Spleen (tissue), 7 donors: ENCODE measurements at regions not wholly inside any gene's neighbourhood (a gene's known extent, or its start where the extent isn't known, plus 50 kb on each side); places are given as distances from the start of the nearest gene placed in this dataset.

ENCODE experiments used
- POLR2A ChIP-seq, 3 donors: fragments of 450-650 bp; IDR thresholded peaks; one replicate each; pipeline ENCODE4 v1.5.1; 2017; ENCODE audit warnings: antibody characterized with exemption in 3 of 3, mild to moderate bottlenecking in 1 of 3
- POLR2AphosphoS5 ChIP-seq, 3 donors: sonication (generic); formaldehyde crosslinking; IDR thresholded peaks; one replicate each; pipeline ENCODE4 v1.5.1; 2017; ENCODE audit warnings: antibody characterized with exemption in 3 of 3
- TF ChIP-seq, protein P1 (sequence below), 11 experiments: fragments of 200-600 bp in 7 of 11; fragments of 450-650 bp in 4 of 11; sonication (generic) in 4 of 11; IDR thresholded peaks in 8 of 11; conservative IDR thresholded peaks in 3 of 11; 1 replicate in 7 of 11; 2 replicates in 4 of 11; pipeline versions ENCODE4 v1.4.0 to v1.8.0; 2016 to 2021; ENCODE audit warnings: antibody characterized with exemption in 11 of 11, inconsistent platforms in 4 of 11, mild to moderate bottlenecking in 1 of 11
- donor health status: DM: no; HTN: no; CAD: no; lungs with moderate emphysema.
- donor health status: DM: no; HTN: no; CAD: no.
- donor health status: DM: no; HTN: no; CAD: no.

DNA sequence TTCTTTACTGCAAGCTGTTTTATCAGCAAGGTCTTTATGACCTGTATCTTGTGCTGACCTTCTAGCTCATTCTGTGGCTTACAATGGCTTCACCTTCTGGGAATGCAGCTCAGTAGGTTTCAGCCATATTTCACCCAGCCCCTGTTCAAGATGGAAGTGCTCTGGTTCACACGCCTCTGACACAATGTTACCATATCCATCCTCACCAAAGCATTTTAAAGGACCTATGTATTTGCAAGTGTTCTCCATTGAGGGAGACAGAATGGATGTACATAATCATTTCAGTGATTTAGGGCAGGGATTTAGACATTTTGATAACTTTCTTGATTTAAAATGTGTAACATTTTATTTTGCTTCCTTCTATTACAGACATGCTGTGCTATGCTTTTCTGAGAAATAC, 182.3 kb upstream of the FN1 start:
- TF ChIP-seq, protein P1, sequence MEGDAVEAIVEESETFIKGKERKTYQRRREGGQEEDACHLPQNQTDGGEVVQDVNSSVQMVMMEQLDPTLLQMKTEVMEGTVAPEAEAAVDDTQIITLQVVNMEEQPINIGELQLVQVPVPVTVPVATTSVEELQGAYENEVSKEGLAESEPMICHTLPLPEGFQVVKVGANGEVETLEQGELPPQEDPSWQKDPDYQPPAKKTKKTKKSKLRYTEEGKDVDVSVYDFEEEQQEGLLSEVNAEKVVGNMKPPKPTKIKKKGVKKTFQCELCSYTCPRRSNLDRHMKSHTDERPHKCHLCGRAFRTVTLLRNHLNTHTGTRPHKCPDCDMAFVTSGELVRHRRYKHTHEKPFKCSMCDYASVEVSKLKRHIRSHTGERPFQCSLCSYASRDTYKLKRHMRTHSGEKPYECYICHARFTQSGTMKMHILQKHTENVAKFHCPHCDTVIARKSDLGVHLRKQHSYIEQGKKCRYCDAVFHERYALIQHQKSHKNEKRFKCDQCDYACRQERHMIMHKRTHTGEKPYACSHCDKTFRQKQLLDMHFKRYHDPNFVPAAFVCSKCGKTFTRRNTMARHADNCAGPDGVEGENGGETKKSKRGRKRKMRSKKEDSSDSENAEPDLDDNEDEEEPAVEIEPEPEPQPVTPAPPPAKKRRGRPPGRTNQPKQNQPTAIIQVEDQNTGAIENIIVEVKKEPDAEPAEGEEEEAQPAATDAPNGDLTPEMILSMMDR (IDR thresholded peaks at IDR 0.05 in 8 of 11, conservative IDR thresholded peaks at IDR 0.05 in 3 of 11), result no peak
- no peak for TF ChIP-seq POLR2A (IDR thresholded peaks at IDR 0.05)
- TF ChIP-seq POLR2AphosphoS5 (IDR thresholded peaks at IDR 0.05), result no peak
